HepG2 (cell line): ENCODE measurements at regions not wholly inside any gene's neighbourhood (a gene's known extent, or its start where the extent isn't known, plus 50 kb on each side); places are given as distances from the start of the nearest gene placed in this dataset.

ENCODE experiments used
- ATAC-seq: fragments of 200-7000 bp; cut with Tn5 transposase; 3 replicates; pipeline ENCODE4 v1.9.1; 2020; ENCODE audit warnings: mild to moderate bottlenecking, moderate library complexity
- BruUV-seq: library from RNA; stranded (reverse); fragments of 400-500 nt; replicated peaks from 2 replicates; lab custom pipeline; 2021; lab: Mats Ljungman, UMichigan
- CTCF ChIA-PET: fragments of 300-600 bp; formaldehyde crosslinking; extraction: SDS; loops from one replicate; lab custom pipeline; 2021; ENCODE audit warnings: low total read pairs, inconsistent platforms, low intra/inter-chr PET ratio; lab: Yijun Ruan, JAX
- POLR2A ChIA-PET: fragments of 350-600 bp; sonication (Branson Sonifier 250); formaldehyde crosslinking; loops from one replicate; lab custom pipeline; 2020; ENCODE audit warnings: antibody characterized with exemption, inconsistent platforms; lab: Yijun Ruan, JAX
- DNase-seq: peaks from one replicate; pipeline ENCODE4 v3.0.0-alpha.2; 2015; ENCODE audit warnings: low spot score
- FAIRE-seq: peaks from 3 replicates; lab custom pipeline; 2011; peaks lifted over from hg19 to GRCh38; lab: Jason Lieb, UNC
- H2AFZ ChIP-seq: one replicate; pipeline ENCODE4 v1.6.1; 2011; ENCODE audit warnings: low read length, inconsistent platforms
- H3K27ac ChIP-seq: fragments of 300-600 bp; 3 replicates; pipeline ENCODE4 v1.8.0; 2011; ENCODE audit warnings: mixed run types, mild to moderate bottlenecking, mixed read lengths, low read length, inconsistent platforms; ENCODE audit not compliant: insufficient read depth; ENCODE audit errors: extremely low read length
- H3K27me3 ChIP-seq, 2 experiments: fragments of 200-600 bp in 1 of 2; 2 replicates in 1 of 2; 3 replicates in 1 of 2; pipeline versions ENCODE4 v1.6.0 to v1.8.0; 2011; ENCODE audit warnings: low read length in 2 of 2, mild to moderate bottlenecking in 2 of 2, moderate library complexity in 2 of 2, inconsistent platforms in 1 of 2; ENCODE audit not compliant: insufficient read depth in 2 of 2, control insufficient read depth in 1 of 2
- H3K36me3 ChIP-seq, 2 experiments: fragments of 200-600 bp in 1 of 2; replicated peaks in 1 of 2; 2 replicates in 1 of 2; 3 replicates in 1 of 2; pipeline versions ENCODE4 v1.5.1 to v1.8.0; 2011; ENCODE audit warnings: low read length in 2 of 2, inconsistent platforms in 1 of 2; ENCODE audit not compliant: insufficient read depth in 2 of 2, control insufficient read depth in 1 of 2
- H3K4me1 ChIP-seq: 2 replicates; pipeline ENCODE4 v1.5.1; 2012; ENCODE audit warnings: low read length, inconsistent platforms; ENCODE audit not compliant: insufficient read depth
- H3K4me2 ChIP-seq: 2 replicates; pipeline ENCODE4 v1.6.0; 2011; ENCODE audit warnings: low read depth, low read length, inconsistent platforms
- H3K4me3 ChIP-seq, 3 experiments: fragments of 200-600 bp in 1 of 3; sonication (generic), shearing (Covaris generic) in 1 of 3; replicated peaks in 1 of 3; 2 replicates each; pipeline ENCODE4 v1.5.1; 2011 to 2016; ENCODE audit warnings: low read length in 3 of 3, inconsistent platforms in 2 of 3, low read depth in 2 of 3, mild to moderate bottlenecking in 2 of 3, control low read depth in 1 of 3, mixed read lengths in 1 of 3; ENCODE audit not compliant: insufficient read depth in 1 of 3
- H3K79me2 ChIP-seq: one replicate; pipeline ENCODE4 v1.6.1; 2011; ENCODE audit warnings: low read length, inconsistent platforms; ENCODE audit not compliant: insufficient read depth
- H3K9ac ChIP-seq: 2 replicates; pipeline ENCODE4 v1.6.0; 2011; ENCODE audit warnings: mild to moderate bottlenecking, low read depth, low read length, inconsistent platforms; ENCODE audit not compliant: insufficient read depth
- H3K9me3 ChIP-seq: 2 replicates; pipeline ENCODE4 v1.5.1; 2012; ENCODE audit warnings: mild to moderate bottlenecking, low read length
- H4K20me1 ChIP-seq: 2 replicates; pipeline ENCODE4 v1.6.0; 2011; ENCODE audit warnings: inconsistent platforms, mild to moderate bottlenecking, low read length, moderate library complexity; ENCODE audit not compliant: insufficient read depth
- ARNT2 ChIP-seq: sonication (generic); formaldehyde crosslinking; IDR thresholded peaks from 2 replicates; pipeline ENCODE4 v1.8.0; 2022; ENCODE audit warnings: mild to moderate bottlenecking, low read depth, missing genetic modification reagents, moderate library complexity
- ATF1 ChIP-seq: IDR thresholded peaks from 2 replicates; pipeline ENCODE4 v1.6.1; 2016; ENCODE audit warnings: mild to moderate bottlenecking, control low read depth
- ATF5 ChIP-seq: sonication (generic); formaldehyde crosslinking; IDR thresholded peaks from 2 replicates; pipeline ENCODE4 v1.4.0; 2020; ENCODE audit warnings: mild to moderate bottlenecking, low read depth, missing genetic modification reagents
- FOXK2 ChIP-seq: fragments of 450-650 bp; IDR thresholded peaks from 2 replicates; pipeline ENCODE4 v1.6.1; 2016
- GPBP1L1 ChIP-seq: sonication (generic); formaldehyde crosslinking; IDR thresholded peaks from 2 replicates; pipeline ENCODE4 v1.5.0; 2020; ENCODE audit warnings: mild to moderate bottlenecking, missing genetic modification reagents
- HNF4G ChIP-seq, 2 experiments: sonication (generic) in 1 of 2; formaldehyde crosslinking in 1 of 2; IDR thresholded peaks; 2 replicates each; pipeline versions ENCODE4 v1.4.0 to v1.6.1; 2011 to 2020; ENCODE audit warnings: borderline replicate concordance in 2 of 2, low read depth in 2 of 2, mild to moderate bottlenecking in 2 of 2, low read length in 1 of 2, missing genetic modification reagents in 1 of 2, moderate library complexity in 1 of 2
- IRF2 ChIP-seq: IDR thresholded peaks from 2 replicates; pipeline ENCODE4 v1.6.1; 2018; ENCODE audit warnings: missing genetic modification reagents, missing compliant biosample characterization
- ZBTB2 ChIP-seq: sonication (generic); formaldehyde crosslinking; IDR thresholded peaks from 2 replicates; pipeline ENCODE4 v1.8.0; 2022; ENCODE audit warnings: low read depth, missing genetic modification reagents
- ZNF138 ChIP-seq: sonication (generic); formaldehyde crosslinking; IDR thresholded peaks from 2 replicates; pipeline ENCODE4 v1.5.0; 2020; ENCODE audit warnings: mild to moderate bottlenecking, low read depth, missing genetic modification reagents
- ZNF33B ChIP-seq: sonication (generic); formaldehyde crosslinking; IDR thresholded peaks from 2 replicates; pipeline ENCODE4 v1.5.1; 2020; ENCODE audit warnings: mild to moderate bottlenecking, missing genetic modification reagents
- ZNF354B ChIP-seq: sonication (generic); formaldehyde crosslinking; IDR thresholded peaks from 2 replicates; pipeline ENCODE4 v1.8.0; 2022; ENCODE audit warnings: mild to moderate bottlenecking, missing genetic modification reagents
- ZNF503 ChIP-seq: sonication (generic); formaldehyde crosslinking; IDR thresholded peaks from 2 replicates; pipeline ENCODE4 v1.4.0; 2020; ENCODE audit warnings: missing genetic modification reagents
- ZNF777 ChIP-seq: sonication (generic); formaldehyde crosslinking; IDR thresholded peaks from 2 replicates; pipeline ENCODE4 v1.4.0; 2020; ENCODE audit warnings: missing genetic modification reagents
- whole genome bisulfite sequencing: methylation state at CpG from one replicate; pipeline ENCODE4 v1.1.6; 2017; ENCODE audit warnings: low lambda C conversion rate; 5-methylcytosine and 5-hydroxymethylcytosine counted together
- in situ Hi-C: cut with HindIII; loops from 2 replicates; pipeline ENCODE4 v1.10.0; 2017; ENCODE audit warnings: low pct_unique_long_range_greater_than_20kb; ENCODE audit not compliant: extremely low pct_ligation_motif_present
- intact Hi-C: fragments of 100-400 bp; cut with micrococcal nuclease; formaldehyde crosslinking; loops from one replicate; pipeline ENCODE4 v1.10.0; 2022; ENCODE audit not compliant: unreplicated experiment
- TF ChIP-seq, protein P1 (sequence below), 2 experiments: sonication (generic) in 1 of 2; formaldehyde crosslinking in 1 of 2; IDR thresholded peaks; 2 replicates each; pipeline versions ENCODE4 v1.4.0 to v1.6.1; 2018 to 2020; ENCODE audit warnings: missing genetic modification reagents in 2 of 2, borderline replicate concordance in 1 of 2, low read depth in 1 of 2, mild to moderate bottlenecking in 1 of 2, missing biosample characterization in 1 of 2

- TF ChIP-seq IRF2 (CRISPR knock-in tag) (no peak), ZNF33B (CRISPR knock-in tag) (no peak), ZNF503 (no peak), GPBP1L1 (CRISPR knock-in tag) (no peak), ZBTB2 (CRISPR knock-in tag) (no peak)
Measured at GRCh38 chr3:70606018-70606417, 293.6 kb upstream of the MDFIC2 start (continued).

GRCh38 chr3:70603103-70603502 lies 290.7 kb upstream of the MDFIC2 start:
- FAIRE-seq (no peak), DNase-seq (no peak), ATAC-seq (no peak)
- no peak overlapping the region for H3K27ac ChIP-seq
- no peaks in the 10 kb centered on the region for H3K9me3 ChIP-seq
- no peaks in the 10 kb centered on the region for H3K79me2 ChIP-seq
- no peak overlapping the region for H2AFZ ChIP-seq
- WGBS = 0% methylated on average over 3 of the region's 3 CpGs
- H3K4me2 ChIP-seq = no peak overlapping the region
- ChIA-PET POLR2A (no interaction called here), CTCF (no interaction called here)
- no peaks in the 10 kb centered on the region for H3K36me3 ChIP-seq
- intact Hi-C loops = loop anchor here (5.0 kb wide), 1 partner anchor 1219 kb away; no protein-coding TSS in a partner anchor
- BruUV-seq = no TSS peak
- in situ Hi-C loops = no loop called here
- H4K20me1 ChIP-seq = no peaks in the 10 kb centered on the region
- no peaks in the 10 kb centered on the region for H3K4me1 ChIP-seq
- no peaks in the 10 kb centered on the region for H3K27me3 ChIP-seq
- no peak overlapping the region for H3K9ac ChIP-seq
- no peak overlapping the region for H3K4me3 ChIP-seq
- TF ChIP-seq ATF5 (no peak), FOXK2 (no peak), ZNF138 (CRISPR knock-in tag) (no peak), ATF1 (no peak), HNF4G (IDR thresholded peaks at IDR 0.05; ENCODE audit: borderline replicate concordance, low read depth, low read length) (no peak), HNF4G (CRISPR knock-in tag; IDR thresholded peaks at IDR 0.05; ENCODE audit: borderline replicate concordance, low read depth) (no peak), ZNF777 (no peak), ZNF354B (CRISPR knock-in tag) (no peak), ARNT2 (no peak)
- TF ChIP-seq, protein P1, sequence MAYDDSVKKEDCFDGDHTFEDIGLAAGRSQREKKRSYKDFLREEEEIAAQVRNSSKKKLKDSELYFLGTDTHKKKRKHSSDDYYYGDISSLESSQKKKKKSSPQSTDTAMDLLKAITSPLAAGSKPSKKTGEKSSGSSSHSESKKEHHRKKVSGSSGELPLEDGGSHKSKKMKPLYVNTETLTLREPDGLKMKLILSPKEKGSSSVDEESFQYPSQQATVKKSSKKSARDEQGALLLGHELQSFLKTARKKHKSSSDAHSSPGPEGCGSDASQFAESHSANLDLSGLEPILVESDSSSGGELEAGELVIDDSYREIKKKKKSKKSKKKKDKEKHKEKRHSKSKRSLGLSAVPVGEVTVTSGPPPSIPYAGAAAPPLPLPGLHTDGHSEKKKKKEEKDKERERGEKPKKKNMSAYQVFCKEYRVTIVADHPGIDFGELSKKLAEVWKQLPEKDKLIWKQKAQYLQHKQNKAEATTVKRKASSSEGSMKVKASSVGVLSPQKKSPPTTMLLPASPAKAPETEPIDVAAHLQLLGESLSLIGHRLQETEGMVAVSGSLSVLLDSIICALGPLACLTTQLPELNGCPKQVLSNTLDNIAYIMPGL (CRISPR knock-in tag; IDR thresholded peaks at IDR 0.05; ENCODE audit: borderline replicate concordance in 1 of 2, low read depth in 1 of 2) = no peak
